GM18517 (cell line): ENCODE measurements at regions not wholly inside any gene's neighbourhood (a gene's known extent, or its start where the extent isn't known, plus 50 kb on each side); places are given as distances from the start of the nearest gene placed in this dataset.
A peak's percentile ranks its signal among the peaks of the same experiment; 100 is the strongest.

Experiments
- ATAC-seq: cut with Tn5 transposase; IDR thresholded peaks from one replicate; pipeline ENCODE4 v1.9.1; 2021; ENCODE audit warnings: mild to moderate bottlenecking, moderate library complexity; ENCODE audit not compliant: unreplicated experiment

DNA sequence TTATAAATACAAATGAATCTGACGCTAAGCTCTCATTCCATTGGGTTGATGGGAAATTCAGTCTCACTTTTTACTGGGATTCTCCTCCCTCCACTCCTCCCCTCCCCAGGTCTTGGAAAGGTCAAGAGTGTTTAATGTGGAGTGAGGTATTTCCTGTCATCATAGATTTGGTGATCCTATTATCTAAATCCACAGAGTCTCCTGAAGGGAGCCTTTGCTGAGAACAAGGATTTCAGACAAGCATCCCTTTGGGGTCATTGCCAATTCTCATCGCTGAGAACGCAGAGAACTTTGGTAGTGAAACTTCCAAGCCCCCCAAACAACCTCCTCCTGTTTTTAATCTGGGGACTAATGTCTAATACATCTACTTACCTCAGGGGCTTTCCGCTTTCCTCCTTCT lies 297.9 kb downstream of the OTOL1 start:
- ATAC-seq: no peak

DNA sequence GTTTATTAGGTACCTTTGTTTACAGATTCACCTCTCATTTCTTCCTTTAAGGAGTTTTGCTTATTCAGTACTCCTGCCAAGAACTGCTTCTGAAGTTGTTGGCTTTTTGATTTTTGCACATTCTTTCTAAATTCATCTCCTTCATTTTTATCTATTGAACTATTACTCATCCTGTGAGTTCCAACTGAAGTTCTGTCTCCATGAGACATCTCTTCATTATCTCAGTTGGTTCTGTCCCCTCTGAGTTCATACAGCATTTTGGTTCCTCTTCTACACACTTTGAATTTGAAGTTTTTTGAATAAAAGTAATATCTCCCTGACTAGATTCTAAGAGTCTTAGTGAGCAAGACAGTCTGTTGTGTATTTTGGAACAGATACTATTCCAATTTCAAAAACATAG lies 299.7 kb downstream of the OTOL1 start:
- no peak for ATAC-seq

- no peak for ATAC-seq
Measured at GRCh38 chr3:161796780-161797179, 300.2 kb downstream of the OTOL1 start.

DNA sequence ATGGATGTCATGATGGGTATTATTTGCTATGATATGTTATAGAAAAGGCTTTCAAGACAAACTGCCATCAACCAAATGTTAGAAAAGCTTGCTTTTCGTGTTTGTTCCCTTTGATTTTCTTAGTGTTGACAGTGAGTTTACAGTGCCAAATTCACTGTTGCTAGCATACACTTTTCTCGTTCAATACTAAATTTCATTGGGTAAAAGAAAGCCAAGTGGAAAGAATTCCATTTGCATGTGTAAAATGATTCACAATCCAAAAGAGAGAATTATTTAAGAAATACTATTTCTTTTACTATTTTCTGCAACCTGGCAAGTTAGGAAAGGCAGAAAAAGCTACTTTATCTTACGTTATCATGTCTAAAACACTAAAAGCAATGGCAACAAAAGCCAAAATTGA lies 301.4 kb downstream of the OTOL1 start:
- ATAC-seq: no peak

DNA sequence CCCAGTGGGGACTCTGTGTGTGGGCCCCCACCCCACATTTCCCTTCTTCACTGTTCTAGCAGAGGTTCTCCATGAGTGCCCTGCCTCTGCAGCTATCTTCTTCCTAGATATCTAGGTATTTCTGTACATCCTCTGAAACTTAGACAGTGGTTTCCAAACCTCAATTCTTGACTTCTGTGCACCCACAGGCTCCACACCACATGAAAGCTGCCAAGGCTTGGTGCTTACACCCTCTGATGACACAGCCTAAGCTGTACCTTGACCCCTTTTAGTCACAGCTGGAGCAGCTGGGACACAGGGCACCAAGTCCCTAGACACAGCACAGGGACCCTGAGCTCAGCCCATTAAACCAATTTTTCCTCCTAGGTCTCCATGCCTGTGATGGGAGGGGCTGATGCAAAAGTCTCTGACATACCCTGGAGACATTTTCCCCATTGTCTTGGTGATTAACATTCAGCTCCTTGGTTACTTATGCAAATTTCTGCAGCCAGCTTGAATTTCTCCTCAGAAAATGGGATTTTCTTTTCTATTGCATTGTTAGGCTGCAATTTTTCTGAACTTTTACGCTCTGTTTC lies 304.5 kb downstream of the OTOL1 start:
- no peak for ATAC-seq

DNA sequence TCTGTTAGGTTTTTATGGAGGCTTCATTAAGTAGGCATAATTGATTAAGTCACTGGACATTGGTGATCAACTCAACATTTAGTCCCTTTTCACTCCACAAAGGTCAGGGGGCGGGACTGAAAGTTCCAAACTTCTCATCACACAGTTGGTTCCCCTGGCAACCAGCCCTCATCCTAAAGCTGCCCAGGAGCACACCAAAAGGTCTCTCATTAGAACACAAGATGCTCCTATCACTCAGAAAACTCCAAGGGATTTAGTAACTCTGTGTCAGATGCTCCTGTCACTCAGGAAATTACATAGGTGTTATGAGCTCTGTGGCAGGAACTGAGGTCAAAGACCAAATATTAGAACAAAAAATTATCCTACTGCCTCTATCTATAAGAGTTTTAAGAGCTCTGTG lies 321.5 kb downstream of the OTOL1 start:
- ATAC-seq: no peak

DNA sequence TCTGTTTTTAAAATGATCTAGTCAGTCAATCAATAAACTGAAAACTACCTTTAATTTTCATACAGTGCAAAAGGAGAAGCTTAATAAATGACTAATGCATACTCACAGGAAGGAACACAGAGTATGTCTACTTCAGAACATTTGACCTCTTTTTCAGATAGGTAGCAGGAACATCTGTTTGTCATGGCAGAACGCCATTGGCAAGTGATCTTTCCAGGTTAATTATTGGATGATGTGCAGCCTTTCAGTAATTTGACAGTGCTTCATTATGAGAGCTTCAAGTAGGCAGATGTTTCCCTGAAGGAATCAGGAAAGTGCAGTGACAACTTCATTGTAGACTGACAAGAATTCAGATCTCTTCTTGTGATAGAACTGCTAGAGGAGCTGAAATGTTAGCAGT lies 325.0 kb downstream of the OTOL1 start:
- ATAC-seq: no peak

GRCh38 chr3:161822291-161822690 lies 325.7 kb downstream of the OTOL1 start:
- ATAC-seq: no peak

DNA sequence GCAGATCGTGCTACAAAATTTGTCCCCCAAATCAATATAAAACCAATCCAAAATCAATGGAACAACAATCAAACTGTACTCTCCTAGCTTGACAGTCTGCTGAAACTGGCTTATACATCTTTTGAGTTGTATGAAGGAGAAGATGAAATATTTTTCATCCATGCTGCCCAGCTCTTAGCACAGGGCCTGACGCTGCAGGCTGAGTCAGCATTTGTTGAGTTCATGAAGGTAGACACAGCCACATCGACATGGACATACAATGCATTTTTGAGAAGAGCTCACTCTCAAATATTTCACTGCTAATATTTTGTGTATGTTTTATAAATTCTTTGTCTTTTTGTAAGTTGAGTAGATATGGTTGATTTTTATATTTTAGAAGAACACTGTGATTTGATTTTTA lies 327.3 kb downstream of the OTOL1 start:
- no peak for ATAC-seq

GRCh38 chr3:161838021-161838420 lies 341.4 kb downstream of the OTOL1 start:
- ATAC-seq: no peak

DNA sequence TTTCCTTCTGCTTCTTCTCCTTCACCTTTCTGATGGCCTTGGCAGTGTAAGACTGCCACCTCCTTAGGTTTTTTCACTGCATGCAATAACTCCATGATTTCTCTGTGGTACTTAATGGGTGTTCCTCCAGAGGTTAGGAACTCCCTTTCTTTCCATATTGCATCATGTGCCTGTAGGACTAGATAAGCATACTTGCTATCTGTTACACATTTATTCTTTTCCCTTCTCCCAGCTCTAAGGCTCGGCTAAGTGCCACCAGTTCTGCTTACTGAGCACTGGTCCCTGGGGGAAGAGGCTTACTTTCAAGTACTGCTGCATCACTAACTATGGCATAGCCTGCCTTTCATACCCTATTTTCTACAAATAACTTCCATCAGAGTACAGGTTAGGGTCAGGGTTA lies 351.8 kb downstream of the OTOL1 start:
- no peak for ATAC-seq

DNA sequence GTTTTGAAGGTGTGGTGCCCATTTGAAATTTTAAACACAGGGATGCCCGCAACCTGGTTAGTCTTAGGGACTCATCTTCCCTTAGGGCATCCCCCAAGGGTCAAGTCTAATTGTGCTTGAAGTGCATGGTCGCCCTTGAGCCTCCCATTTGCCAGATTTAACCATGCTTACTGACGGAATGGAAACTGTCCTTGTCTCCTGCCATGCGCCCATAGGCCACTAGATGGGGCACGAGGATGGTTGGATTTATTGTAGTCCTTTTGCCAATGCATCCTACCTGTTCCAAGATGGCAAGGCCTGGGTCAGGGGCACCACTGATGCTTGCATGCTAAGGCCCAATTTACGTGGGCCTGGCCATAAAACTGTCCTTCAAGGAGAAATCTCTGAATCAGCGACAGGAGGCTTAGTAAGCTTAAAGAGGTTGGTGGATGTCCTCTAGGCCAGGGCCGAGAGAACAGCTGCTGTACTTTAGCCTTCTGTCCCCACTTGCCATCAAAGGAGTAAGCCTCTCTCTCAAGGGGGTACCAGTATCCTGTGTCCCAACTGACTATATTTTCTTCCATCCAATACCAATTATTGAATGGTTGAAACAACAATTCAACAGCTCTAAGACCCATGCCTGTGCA lies 355.4 kb downstream of the OTOL1 start:
- ATAC-seq: peak; percentile 84

DNA sequence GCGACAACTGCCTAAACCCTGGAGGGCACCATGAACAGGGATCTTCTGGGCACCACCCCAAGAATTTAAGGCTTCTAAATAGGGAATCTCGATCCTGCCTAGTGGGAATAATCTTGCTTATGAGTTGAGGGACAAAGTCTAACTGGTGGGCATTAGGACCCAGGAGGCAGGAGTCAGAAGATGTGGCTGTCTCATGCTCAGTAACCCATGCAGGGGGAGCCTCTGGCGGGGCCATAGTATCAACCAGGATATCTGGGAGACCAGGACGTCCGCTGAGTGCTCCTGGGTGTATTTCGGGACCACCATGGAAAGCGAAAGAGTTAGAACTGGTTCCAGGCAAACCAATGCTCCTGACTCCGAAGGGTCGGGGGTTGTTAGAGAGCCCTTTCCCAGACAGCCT lies 356.1 kb downstream of the OTOL1 start:
- ATAC-seq: no peak

DNA sequence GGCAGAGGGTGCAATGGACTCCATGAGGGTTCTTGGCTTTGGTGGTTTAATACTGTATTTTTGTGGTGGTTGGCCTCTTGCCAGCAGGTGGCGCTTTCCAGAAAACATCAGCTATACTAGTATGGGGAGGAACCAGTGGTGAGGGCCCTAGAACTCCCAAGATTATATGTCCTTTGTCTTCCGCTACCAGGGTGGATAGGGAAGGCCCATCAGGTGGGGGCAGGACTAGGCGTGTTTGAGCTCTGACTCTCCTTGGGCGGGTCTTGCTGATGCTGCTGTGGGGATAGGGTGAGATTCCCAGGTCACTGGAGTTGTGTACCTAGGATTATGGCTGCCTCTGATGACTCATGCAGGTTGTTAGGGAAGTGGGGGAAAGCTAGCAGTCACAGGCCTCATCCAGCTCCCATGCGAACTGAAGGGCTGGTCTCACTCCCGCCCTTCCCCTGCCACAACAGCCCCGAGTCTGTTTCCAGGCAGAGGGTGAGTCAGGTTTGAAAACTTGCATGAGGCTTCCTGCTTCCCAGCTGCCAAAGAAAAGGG lies 357.7 kb downstream of the OTOL1 start:
- no peak for ATAC-seq

DNA sequence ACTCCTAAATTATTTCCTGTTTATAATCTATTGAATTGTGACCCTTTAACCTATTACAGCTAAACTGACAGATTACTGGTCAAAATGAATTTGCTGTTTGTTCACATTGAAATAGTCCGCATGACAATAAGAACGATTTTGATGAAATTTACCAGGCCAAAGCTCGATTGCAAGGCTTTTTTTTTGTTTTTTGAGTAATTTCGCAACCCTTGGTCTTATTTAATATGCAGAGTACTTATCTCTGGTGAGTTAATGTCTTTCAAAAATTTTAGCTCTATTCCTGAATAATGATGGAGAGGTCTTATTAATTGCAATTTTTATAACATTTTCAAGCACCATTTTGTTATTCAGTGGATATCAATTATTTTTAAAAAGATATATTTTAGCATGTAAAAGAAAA lies 362.4 kb downstream of the OTOL1 start:
- no peak for ATAC-seq

DNA sequence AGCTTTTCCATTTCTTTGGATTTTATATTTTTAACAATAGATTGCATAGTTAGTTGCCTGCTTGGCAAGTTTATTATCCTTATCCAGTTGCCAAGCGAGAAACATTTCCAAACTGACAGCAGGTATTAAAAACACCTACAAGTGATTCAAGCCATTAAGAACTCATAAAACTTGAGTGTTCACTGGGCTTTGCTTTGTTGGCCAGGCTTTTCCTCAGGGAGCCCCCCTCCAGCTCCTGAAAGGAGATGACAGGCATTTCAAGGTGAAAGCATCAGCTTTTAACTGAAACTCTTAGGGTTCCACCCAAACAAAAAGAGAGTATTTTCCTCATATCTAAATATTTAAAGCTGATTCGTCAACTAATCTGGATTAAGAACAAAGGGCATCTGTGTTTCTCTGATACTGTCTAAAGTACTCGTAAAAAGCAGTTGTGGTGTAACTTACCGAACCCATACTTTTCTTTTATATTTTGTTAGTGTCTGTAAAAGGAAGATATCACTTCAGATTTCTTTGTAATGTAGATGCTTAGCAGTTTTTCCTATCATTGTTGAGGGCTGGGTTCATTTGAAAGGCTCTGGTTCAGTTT lies 363.4 kb downstream of the OTOL1 start:
- ATAC-seq: no peak

- no peak for ATAC-seq
Measured at GRCh38 chr3:161863775-161864174, 367.2 kb downstream of the OTOL1 start.

DNA sequence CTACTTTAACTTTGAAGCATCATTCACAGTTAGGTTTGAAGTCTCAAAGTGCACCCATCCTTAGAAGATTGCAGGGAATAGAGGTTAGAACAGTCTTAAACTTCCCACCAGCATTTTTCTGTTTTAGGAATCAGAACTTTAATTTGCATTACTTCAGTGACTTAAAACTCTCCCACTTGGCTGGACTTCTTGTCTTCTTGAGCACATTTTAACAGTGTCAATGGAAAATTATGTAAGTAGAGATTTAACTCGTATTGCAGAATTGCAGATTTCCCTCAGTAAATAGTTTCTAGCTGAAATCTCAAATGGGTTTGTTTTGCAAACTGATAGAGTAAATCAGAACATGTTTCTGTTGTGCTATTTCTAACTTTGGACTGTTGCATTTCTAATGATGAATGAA lies 369.6 kb downstream of the OTOL1 start:
- no peak for ATAC-seq

DNA sequence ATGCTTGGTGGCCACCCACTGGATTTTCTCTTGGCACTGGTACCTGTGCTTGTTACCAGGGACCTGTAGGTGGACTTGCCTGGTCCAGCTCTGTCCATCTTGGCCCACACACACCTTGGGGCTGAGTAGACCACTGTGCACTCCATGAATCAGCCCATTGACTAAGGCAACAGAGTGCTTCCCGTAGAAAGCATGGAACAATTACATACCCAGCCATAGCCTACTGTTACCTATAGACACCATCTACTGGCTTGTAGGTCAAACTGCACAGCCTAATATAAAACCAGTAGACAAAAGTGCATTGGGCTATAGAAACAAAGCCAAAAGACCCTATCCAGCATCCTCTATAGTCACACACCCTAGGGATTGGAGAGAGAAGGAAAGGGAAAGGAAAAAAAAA lies 378.9 kb downstream of the OTOL1 start:
- no peak for ATAC-seq

- no peak for ATAC-seq
Measured at GRCh38 chr3:161879470-161879869, 382.9 kb downstream of the OTOL1 start.

DNA sequence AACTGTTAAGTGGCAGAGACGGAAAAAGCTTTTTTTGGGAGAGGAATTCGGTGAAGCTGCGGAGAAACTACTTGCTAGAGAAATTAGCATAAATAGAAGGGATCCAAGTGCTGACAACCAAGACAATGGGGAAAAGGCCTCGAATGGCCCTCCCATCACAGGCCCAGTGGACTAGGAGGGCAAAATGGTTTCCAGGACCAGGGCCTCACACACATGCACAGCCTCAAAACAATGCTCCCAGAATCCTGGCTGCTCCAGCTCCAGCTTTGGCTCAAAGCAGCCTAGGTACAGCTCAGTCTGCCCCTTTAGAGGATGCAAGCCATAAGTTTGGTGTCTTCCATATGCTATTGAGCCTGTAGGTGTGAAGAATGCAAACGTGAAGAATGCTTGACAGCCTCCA lies 388.2 kb downstream of the OTOL1 start:
- ATAC-seq: no peak

DNA sequence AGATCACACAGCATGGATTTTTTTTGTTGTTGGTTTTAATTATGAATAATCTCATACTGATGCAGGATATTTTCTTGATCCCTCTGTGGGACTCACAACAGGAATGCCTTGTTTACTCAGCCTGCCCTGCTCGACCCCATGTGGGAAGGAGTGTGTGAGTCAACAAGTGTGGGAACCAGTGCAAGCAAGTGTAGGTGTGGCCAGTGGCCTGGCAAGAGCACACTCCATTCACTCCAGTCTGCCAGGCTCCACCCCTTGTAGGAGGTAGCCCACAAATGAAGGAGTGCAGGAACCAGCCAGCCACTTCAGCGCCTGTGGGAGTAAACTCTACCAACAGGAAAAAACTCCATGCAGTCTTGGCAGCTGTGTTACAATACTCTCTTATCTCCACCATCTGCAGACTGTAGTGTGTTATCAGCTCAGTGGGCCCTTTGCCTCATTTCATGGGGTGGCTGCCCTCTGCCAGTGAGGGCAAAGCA lies 393.6 kb downstream of the OTOL1 start:
- ATAC-seq: no peak
